GM18907 (cell line): ENCODE measurements at regions not wholly inside any gene's neighbourhood (a gene's known extent, or its start where the extent isn't known, plus 50 kb on each side); places are given as distances from the start of the nearest gene placed in this dataset.

ENCODE experiments used
- ATAC-seq: cut with Tn5 transposase; IDR thresholded peaks from one replicate; pipeline ENCODE4 v1.9.1; 2021; ENCODE audit warnings: mild to moderate bottlenecking, moderate library complexity; ENCODE audit not compliant: unreplicated experiment

DNA sequence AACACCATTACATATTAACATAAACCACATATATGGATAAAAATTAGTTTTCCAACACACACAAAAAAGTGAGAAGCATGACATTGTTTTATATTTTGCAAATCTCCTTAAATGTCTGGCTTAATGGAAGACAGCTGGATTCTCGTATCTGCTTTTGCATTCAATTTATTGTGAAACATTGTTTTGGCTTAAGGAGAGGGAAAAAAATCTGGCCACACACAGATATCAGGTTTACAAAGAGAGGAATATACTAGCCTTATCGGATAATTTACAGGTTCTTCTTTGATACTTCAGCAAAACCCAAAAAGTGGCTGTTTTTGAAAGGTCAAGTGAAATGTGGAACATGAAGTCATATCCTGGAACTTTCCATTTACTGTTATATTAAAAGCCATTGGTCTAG is 523.5 kb upstream of the ARGLU1 start:
- ATAC-seq: no peak

DNA sequence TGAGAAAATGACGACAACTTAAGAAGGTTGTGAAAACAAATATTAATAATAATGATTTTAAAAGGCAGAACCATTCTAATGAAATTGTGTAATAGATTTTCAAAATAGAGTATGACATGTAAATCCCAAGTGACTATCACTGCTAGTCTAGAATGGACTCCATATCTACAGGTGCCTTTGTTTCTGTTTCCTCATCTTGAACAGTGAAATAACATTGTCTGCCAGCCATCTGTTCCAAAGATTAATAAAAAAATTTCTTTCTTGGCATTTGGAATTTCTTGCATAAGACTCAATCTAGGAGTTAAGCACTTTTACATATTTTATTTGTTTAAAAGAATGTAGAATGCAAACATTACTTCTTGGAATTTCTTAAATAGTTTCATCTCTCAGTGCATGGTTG is 520.1 kb upstream of the ARGLU1 start:
- ATAC-seq: no peak

DNA sequence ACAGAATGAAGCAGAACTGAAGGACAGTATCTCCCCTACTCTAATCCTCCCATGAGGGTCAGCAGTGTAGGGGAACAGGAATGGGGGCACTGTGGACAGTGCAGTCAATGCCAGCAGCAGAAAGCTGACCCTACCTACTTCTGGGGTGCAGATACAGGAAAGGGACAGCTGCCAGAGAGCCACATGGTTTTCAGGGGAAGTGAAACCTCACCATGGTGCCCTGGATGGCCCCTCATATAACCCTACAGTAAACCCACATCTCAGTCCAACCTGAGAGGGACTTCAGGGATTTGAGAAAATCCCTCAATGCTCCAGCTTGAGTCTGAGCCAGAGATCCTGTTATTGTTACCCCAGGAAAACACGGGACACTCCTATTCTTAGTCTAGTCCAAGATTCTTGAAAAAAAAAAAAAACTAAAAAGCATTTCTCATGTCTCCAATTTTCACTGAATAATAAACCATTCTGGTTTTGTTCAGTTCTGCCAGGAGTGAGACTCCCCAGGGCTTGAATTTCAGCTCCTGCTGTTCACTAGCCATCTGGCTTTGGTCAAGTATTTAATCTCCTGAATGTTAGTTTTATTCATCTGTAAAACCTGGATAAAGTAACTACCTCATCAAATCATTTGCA is 511.6 kb upstream of the ARGLU1 start:
- ATAC-seq: no peak

DNA sequence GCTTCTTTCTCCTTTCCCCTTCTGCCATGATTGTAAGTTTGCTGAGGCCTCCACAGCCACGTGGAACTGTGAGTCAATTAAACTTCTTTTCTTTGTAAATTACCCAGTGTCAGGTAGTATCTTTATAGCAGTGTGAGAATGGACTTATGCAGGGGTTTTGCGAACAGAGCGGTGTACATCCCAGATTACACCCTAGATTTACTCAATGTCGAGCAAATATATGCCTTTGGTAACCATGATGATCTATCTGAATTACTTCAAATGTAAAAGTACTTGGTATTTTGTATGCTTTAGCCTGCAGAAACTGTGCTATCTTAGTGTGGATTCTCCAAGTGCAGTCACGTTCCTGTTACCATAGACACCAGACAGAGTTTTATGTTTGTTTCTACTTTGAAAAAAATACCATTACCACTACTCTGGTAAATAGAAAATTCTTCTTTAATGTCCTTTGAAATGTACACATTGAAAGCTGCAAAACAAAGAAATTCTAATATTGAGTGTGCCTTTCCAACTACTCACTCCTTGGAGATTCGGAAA is 510.4 kb upstream of the ARGLU1 start:
- no peak for ATAC-seq

DNA sequence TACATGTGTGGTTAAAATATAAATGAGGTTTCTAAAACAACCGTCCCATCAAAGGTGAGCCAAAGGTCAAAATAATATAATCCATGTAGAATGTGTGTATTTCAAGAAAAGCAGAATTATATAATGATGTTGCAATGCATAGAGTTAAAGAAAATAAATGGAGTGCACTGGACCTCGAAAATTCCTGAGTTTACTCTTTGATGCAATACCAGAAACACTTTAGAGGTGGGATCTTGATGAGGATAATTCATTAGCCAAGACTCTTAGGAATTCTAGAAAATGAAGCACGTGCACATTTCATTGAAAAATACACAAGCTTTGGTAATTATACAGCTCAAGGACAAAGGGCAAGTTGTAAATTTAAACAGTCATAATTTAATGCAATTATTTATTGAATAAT is 508.9 kb upstream of the ARGLU1 start:
- ATAC-seq: no peak

DNA sequence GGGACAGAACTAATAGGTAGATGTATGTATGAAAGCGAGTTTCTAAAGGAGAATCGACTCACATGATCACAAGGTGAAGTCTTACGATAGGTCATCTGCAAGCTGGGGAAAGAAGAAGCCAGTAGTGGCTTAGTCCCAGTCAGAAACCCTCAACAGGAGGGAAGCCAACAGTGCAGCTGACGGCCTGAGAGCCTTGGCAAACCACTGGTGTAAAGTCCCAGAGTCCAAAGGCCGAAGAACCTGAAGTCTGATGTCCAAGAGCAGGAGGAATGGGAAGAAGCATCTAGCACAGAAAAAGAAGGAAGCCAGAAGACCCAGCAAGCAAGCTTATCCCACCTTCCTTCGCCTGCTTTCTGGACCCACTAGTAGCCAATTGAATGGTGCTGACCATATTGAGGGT is 507.6 kb upstream of the ARGLU1 start:
- no peak for ATAC-seq

DNA sequence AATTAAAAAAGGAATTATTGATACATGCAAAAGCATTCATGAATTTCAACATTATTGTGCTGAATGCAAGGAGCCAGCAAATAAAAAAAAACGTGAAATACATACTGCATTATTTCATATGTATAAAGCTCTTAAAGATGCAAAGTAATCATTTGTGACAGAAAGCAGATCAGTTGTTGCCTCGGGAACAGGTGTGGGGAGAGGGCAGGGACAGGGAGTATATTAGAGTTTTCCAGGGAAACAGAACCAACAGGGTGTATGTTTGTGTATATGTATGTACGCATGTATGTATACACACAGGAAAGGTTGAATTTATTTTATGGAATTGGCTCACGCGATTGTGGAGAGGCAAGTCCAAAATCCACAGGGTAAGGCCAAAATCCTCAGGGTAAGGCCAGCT is 502.9 kb upstream of the ARGLU1 start:
- no peak for ATAC-seq

DNA sequence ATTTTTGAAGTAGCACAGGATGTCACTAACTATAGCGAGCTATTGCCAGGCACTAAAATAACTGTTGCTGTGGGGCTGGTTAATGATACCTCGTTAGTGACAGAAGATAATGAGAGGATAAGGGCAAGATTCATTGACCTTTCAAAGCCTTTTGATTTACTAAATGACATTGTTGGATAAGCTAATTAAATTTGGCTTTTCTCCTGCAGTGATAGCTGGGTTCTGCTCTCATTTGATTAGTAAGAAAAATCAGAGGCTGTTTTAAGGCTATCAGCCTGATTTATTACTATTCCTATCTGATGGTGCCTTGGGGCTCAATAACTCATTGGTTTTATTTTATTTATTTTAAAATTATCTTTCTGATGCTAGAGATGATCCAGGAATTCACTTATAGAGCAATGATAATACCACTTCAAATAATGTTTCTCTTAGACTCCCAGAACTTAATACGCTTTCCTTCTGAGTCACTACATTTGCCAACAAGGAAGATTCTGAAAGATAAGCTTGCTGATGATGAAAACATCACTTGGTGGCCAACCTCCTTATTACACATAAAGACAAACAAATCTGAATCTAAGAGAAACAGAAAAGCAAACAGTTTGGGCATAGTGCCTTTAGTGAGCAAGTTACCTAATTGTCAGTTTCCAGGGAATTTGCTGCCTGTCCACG is 501.3 kb upstream of the ARGLU1 start:
- no peak for ATAC-seq

DNA sequence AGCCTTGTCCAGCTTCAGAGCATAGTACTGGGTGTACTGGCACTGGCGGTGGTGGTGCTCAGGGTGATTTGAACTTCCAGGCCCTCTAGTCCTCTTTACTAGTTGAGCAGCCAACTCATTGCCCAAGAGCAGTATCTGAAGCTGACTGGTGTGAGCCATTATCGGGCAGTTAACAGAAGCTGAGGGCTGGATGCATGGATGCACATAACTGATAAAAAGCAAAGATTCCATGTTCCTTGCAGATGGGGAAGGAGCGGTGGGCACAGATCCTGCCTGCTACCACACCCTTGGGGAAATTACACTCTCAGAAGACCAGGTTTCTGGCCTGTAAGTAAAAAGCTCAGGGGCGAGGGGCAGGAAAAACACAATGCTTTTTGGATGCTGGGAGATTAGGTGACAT is 499.4 kb upstream of the ARGLU1 start:
- no peak for ATAC-seq

DNA sequence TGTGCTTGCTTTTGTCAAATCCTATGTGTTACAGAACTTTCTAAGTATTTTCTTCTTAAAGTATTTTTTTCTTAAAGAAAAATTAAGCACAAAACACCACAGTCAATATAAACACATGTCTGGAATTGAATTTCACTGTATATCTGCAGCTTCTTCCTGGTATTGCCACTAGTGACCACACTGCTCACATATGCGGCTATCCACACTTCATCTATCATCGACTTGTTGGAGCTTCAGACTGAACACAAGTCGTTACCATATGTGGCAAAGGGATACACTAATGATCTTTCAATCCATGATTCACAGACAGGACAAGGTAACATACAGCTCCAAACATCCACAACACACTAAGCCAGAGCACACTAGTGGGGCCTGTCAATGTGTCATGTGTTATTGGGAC is 498.4 kb upstream of the ARGLU1 start:
- ATAC-seq: no peak

DNA sequence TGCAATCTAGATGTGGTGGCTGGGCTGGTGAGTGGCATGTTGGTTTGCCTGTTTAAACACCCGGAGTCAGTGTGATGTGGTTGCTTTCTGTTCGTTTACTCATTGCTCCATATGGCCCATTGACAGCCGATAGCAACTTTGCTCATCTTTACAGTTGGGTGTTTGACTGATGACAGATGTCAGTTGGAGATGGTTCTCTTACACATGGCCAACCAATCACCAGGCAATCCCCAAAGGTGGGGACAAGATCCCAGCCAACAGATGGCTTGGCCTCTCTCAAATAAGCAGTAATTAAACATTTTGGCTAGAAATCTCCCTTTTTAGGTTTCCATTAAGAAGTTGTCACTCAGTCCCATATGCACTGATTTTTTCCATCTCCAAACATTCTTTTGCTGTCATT is 497.1 kb upstream of the ARGLU1 start:
- no peak for ATAC-seq

DNA sequence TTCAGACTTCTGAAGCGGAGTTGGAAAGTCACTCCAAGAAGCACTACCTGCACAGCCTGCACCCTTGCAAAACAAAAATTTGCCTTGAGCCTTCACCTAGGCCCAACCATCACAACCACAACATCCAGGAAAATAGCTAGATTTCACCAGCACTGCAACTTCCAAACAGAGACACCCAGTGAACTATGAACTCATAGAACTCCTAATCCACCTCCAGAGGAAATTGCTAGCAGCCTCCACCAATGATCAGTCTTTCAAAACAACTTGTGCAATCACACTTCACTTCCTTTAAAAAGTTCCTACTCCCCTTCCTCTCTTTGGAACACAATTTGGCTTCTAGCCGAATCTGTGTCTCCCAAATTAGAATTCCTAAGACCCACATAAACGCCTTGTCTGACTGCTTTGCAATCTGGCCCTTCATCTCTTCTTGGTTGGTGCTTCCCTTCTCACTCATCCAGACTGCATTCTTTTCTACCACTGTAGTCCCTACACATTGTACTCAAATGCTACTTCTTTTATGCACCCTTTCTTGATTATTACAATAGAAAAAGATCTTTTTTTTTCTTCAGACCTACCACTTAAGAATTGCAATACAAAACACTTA is 489.2 kb upstream of the ARGLU1 start:
- no peak for ATAC-seq

DNA sequence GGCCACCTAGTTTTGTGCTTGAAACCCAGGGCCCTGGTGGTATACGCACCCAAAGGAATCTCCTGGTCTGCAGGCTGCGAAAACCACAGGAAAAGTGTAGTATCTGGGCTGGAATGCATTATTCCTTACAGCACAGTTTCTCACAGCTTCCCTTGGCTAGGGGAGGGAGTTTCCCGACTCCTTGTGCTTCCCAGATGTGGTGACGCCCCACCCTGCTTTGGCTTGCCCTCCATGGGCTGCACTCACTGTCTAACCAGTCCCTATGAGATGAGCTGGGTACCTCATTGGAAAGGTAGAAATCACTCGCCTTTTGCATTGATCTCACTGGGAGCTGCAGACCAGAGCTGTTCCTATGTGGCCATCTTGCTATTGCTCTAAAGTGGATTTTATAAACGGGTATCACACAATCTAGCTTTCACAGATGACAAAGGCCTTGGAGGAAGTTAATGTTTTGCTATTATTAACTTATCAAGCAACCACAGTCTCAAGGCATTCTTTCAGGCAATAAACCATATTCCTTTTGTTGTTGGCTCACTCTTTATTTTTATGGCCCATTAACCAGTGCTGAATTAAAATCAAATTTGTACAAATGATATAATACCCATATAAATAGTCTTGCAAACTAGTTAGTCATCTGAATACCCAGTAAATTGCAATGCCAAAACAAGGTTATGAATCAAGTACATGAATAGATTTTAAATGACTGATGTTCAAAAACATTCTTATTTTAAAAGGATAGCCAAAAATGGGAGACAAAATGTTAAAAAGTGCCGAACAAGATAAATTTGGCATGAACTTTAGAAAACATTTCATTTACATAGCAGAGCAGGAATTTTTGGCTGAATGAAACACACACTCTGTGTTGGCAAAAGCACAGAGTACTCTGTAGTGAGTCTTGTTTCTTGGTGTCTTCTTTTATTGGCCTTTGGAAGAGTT is 475.4 kb upstream of the ARGLU1 start:
- ATAC-seq: no peak

DNA sequence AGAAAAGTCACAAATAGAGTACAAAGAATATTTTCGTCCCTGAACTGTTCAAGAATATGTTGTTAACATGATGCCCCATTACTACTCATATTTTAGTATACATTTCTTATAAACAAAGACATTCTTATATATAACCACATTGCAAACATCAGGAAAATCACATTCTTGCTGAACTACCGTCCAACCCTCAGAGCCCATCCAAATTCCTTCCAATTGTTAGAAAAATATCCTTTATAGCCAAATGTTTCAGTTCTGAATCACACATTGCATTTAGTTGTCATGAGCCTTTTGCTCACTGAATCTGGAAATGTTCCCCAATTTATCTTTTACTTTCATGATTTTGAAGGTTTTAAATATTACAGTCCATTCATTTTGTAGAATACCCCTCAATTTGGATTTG is 467.8 kb upstream of the ARGLU1 start:
- ATAC-seq: no peak

DNA sequence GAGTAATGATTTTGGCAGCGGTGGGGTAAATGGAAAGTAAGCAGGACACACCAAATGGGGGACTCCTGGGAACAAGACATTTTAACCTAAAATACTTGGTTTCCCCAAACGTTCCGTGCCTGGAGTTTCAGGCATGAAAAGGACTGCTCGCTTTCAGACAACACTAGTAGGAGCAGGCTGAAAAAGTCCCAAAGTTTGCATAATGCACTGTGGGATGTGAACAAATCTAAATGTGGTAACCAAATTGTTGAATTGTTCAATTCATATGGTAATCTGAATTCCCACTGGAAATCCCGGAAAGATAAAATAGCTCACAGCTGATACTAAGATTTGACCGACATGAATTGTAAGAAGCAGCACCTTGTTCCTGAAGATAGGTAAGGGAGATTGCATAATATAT is 467.2 kb upstream of the ARGLU1 start:
- ATAC-seq: no peak

DNA sequence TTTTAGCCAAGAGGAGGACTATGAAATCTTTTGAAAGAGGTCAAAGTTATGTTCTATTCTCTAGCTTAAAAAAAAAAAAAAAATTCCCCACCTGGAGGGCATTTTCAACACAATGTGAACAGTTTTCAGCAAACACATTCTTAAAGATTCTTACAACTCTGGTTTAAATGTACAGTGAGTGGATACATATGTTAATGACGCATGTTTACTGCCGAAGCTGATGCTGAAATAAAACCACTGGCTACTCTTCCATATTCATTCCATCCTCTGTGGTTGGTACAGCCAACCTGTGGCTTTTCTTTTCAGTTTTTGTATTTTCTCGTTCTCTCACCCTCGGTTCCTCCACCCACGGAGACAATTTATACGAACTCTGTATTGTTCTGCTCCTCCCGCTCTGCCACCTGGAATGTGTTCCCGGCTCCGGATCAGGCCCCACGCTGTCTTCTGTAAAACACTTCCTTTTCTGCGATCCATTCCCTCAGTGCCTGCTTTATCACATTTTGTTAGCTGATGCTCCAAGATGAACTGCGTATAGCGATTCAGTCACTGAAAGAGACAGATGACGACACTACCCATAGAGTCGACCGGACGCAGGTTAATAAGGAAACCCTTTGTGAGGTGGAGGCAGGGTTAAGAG is 466.4 kb upstream of the ARGLU1 start:
- ATAC-seq: no peak

DNA sequence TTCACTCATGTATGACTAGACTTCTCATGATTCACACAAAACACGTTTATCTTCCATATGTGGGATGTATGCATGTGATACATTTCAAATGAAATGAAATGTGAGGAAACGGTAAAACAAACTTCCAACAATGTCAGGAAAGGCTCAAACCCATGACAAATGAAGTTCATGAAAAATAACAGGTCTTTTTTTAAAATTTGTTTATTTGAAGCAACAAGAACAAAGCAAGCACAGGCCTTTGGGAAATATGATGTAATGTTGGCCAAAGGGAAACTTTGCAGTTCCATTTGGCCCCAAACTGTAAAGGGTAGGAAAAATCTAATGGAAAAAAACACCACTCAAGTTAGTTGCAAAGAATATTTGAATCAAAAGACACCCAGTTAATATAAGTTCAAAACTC is 463.8 kb upstream of the ARGLU1 start:
- no peak for ATAC-seq

DNA sequence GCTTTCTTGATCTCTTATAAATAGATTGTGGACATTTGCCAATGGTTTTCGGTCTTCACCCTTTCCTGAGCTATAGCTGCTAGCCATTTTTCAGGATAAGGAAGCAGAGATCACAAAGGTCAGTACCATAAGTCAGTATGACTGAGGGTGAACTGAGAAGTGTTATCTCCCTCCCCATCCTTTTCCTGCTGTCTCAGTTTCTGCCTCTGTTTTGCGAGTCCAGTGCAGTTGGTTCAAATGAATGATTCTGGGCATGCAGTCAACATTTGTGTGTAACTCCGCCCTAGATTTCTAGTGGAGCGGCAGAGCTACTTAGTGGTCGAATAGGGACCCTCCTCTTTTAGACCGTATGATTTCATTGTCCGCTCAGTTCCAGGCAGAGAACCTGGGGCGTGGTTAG is 460.8 kb upstream of the ARGLU1 start:
- ATAC-seq: no peak

DNA sequence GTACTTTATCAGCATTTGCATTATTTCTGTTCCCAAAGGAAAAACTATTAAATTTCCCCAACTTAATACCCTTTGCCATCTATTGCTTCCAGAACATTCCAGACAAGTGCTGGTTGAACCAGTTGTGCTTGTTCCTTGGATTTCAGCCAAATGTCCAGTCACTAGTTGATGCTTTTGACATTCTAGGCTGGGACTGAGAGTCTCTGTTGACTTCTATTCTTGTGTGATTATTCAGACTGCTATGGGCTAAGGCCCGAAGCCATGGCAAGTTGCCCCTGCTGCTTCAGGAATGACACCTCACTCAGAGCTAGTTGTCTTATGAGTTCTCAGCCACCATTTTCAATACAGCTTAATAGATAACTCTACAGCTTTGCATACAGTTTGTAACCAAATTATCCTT is 458.1 kb upstream of the ARGLU1 start:
- ATAC-seq: no peak

DNA sequence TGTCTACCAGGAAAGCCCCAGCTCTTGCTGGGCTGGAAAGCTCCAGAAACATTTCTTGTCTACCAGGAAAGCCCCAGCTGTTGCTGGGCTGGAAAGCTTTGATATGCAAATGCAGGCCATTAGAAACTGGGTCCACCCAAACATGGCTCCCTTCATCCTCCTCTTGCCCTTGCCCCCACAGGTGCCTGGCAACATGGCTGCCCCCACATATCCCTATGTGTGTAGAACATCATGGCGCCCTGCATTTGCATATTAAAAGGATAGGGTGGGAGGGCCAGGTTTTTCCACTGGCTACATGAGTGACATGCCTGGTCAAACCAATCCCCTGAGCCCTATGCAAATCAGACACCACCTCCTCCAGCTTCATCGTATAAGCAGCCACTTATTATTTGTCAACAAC is 455.4 kb upstream of the ARGLU1 start:
- ATAC-seq: no peak

DNA sequence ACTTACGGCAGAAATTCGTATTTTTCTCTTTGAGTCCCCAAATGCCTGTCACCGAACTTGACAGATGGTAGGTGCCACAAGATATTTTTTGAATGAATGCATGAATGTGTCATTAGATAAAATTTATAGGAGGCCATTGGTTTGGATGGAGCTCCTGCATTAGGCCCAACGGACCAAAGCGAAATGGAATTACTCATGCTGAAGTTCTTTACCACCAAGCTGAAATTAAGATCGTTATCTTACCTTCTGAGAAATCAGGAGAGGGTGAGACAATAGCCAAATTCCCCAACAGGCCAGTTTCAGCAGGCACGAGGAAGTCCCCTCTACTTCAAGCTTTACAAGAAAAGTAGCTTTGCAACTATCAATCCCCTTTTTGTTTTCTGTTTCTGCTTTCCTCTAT is 452.5 kb upstream of the ARGLU1 start:
- no peak for ATAC-seq
